Colonic mucosa (tissue), 4 donors: ENCODE measurements at regions not wholly inside any gene's neighbourhood (a gene's known extent, or its start where the extent isn't known, plus 50 kb on each side); places are given as distances from the start of the nearest gene placed in this dataset.

Experiments
- DNase-seq: peaks from one replicate; pipeline ENCODE4 v3.0.0-alpha.2; 2020
- H3K27ac ChIP-seq: fragments of 200-600 bp; one replicate; pipeline ENCODE4 v1.8.0; 2021
- H3K27me3 ChIP-seq: fragments of 200-600 bp; one replicate; pipeline ENCODE4 v1.8.0; 2021
- H3K36me3 ChIP-seq: fragments of 200-600 bp; one replicate; pipeline ENCODE4 v1.8.0; 2021
- H3K4me1 ChIP-seq: fragments of 200-600 bp; one replicate; pipeline ENCODE4 v1.8.0; 2021; ENCODE audit warnings: mild to moderate bottlenecking
- H3K4me3 ChIP-seq: fragments of 200-600 bp; one replicate; pipeline ENCODE4 v1.8.0; 2021
- H3K9ac ChIP-seq, 2 donors: one replicate each; pipeline ENCODE4 v1.7.0; 2013; ENCODE audit warnings: control low read depth in 2 of 2, low read depth in 2 of 2, low read length in 2 of 2
- H3K9me3 ChIP-seq: fragments of 200-600 bp; one replicate; pipeline ENCODE4 v1.8.0; 2021
- CTCF ChIP-seq: fragments of 200-600 bp; IDR thresholded peaks from one replicate; pipeline ENCODE4 v1.8.0; 2022; ENCODE audit warnings: antibody characterized with exemption, mild to moderate bottlenecking
- intact Hi-C: fragments of 100-400 bp; cut with DNase I; formaldehyde crosslinking; loops from one replicate; pipeline ENCODE4 v1.14.1; 2022
- donor health status: healthy.
- donor health status: DM: no; HTN: no; CAD: no.
- donor health status: DM: no; HTN: no; CAD: no.

GRCh38 chr2:118350621-118351020, 262.4 kb downstream of the INSIG2 start:
- Histone ChIP-seq H3K36me3 (no peaks in the 10 kb centered on the region), H3K4me3 (no peak overlapping the region), H3K4me1 (no peaks in the 10 kb centered on the region), H3K27me3 (no peaks in the 10 kb centered on the region), H3K9ac (no peak overlapping the region), H3K27ac (no peak overlapping the region), H3K9me3 (no peaks in the 10 kb centered on the region)
- no peak for DNase-seq
- no peak for TF ChIP-seq CTCF
- intact Hi-C loops: no loop called here

GRCh38 chr2:118349365-118349764, 261.1 kb downstream of the INSIG2 start:
- TF ChIP-seq CTCF: no peak
- Histone ChIP-seq H3K27ac (no peak overlapping the region), H3K36me3 (no peaks in the 10 kb centered on the region), H3K27me3 (no peaks in the 10 kb centered on the region), H3K9ac (no peak overlapping the region), H3K9me3 (no peaks in the 10 kb centered on the region), H3K4me1 (no peaks in the 10 kb centered on the region), H3K4me3 (no peak overlapping the region)
- no peak for DNase-seq
- intact Hi-C loops: no loop called here

- intact Hi-C loops: no loop called here
- Histone ChIP-seq H3K36me3 (no peaks in the 10 kb centered on the region), H3K4me1 (no peaks in the 10 kb centered on the region), H3K4me3 (no peak overlapping the region), H3K9ac (no peak overlapping the region), H3K27me3 (no peaks in the 10 kb centered on the region), H3K9me3 (no peaks in the 10 kb centered on the region), H3K27ac (no peak overlapping the region)
- no peak for DNase-seq
- no peak for TF ChIP-seq CTCF
Observed at GRCh38 chr2:118348380-118349034, 260.2 kb downstream of the INSIG2 start.

GRCh38 chr2:118345465-118345864, 257.2 kb downstream of the INSIG2 start:
- Histone ChIP-seq H3K27me3 (no peaks in the 10 kb centered on the region), H3K4me3 (no peak overlapping the region), H3K9ac (no peak overlapping the region), H3K9me3 (no peaks in the 10 kb centered on the region), H3K36me3 (no peaks in the 10 kb centered on the region), H3K4me1 (no peaks in the 10 kb centered on the region), H3K27ac (no peak overlapping the region)
- DNase-seq: no peak
- TF ChIP-seq CTCF: no peak
- intact Hi-C loops: no loop called here

- Histone ChIP-seq H3K36me3 (no peaks in the 10 kb centered on the region), H3K27ac (no peak overlapping the region), H3K9me3 (no peaks in the 10 kb centered on the region), H3K4me3 (no peak overlapping the region), H3K4me1 (no peaks in the 10 kb centered on the region), H3K9ac (no peak overlapping the region), H3K27me3 (no peaks in the 10 kb centered on the region)
- intact Hi-C loops: no loop called here
- DNase-seq: no peak
- TF ChIP-seq CTCF: no peak
Observed at GRCh38 chr2:118340103-118340502, 251.8 kb downstream of the INSIG2 start.
